BLaER1 treated with 17β-estradiol and CSF1 and Interleukin-3, amounts not matched to agents 10 nM and 100 nM (cell line): ENCODE measurements at regions not wholly inside any gene's neighbourhood (a gene's known extent, or its start where the extent isn't known, plus 50 kb on each side); places are given as distances from the start of the nearest gene placed in this dataset.

Experiments used
- H3K27ac ChIP-seq, 11 experiments: shearing (Covaris generic); formaldehyde crosslinking; 2 replicates each; pipeline ENCODE4 v1.8.1; 2022
- H3K27me3 ChIP-seq, 11 experiments: shearing (Covaris generic); formaldehyde crosslinking; 2 replicates each; pipeline ENCODE4 v1.8.1; 2022
- H3K36me3 ChIP-seq, 11 experiments: shearing (Covaris generic); formaldehyde crosslinking; 2 replicates each; pipeline ENCODE4 v1.8.1; 2022
- H3K4me1 ChIP-seq, 10 experiments: shearing (Covaris generic); formaldehyde crosslinking; 2 replicates each; pipeline ENCODE4 v1.8.1; 2022
- H3K4me2 ChIP-seq, 11 experiments: shearing (Covaris generic); formaldehyde crosslinking; 2 replicates each; pipeline ENCODE4 v1.8.1; 2022
- H3K4me3 ChIP-seq, 10 experiments: shearing (Covaris generic); formaldehyde crosslinking; 2 replicates each; pipeline ENCODE4 v1.8.1; 2022
- H3K9ac ChIP-seq, 11 experiments: shearing (Covaris generic); formaldehyde crosslinking; 2 replicates each; pipeline ENCODE4 v1.8.1; 2022
- H3K9me3 ChIP-seq, 11 experiments: shearing (Covaris generic); formaldehyde crosslinking; replicated peaks in 1 of 11; 2 replicates each; pipeline ENCODE4 v1.8.1; 2022
- H4K20me1 ChIP-seq, 11 experiments: shearing (Covaris generic); formaldehyde crosslinking; 2 replicates each; pipeline ENCODE4 v1.8.1; 2022
- Cebpa-rat ChIP-seq, 11 experiments: shearing (Covaris generic); IDR thresholded peaks; 2 replicates each; pipeline ENCODE4 v1.8.1; 2022

DNA sequence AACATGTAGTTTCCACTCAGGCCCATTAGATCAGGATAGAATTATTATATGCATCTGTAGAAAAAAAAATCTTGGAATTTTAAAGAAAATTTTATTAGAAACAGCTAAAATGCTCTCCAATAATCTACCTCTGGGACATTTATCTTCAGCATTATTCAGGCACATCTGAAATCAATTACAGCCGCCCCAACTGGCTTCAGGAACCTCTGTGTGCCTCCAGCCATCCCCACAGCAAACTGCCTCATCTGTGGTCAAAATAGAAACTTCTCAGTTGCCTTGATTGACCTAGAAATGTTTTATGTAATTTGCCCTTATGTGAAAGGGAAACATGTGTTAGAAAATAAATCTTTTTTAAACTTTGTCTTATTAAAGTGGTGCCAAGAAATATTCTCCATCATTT lies 120.1 kb upstream of the LPAR1 start:
- no peak overlapping the region for H3K4me2 ChIP-seq
- H3K27me3 ChIP-seq: no peaks in the 10 kb centered on the region
- TF ChIP-seq Cebpa-rat (IDR thresholded peaks at IDR 0.05): no peak
- H3K9me3 ChIP-seq: no peaks in the 10 kb centered on the region
- no peaks in the 10 kb centered on the region for H3K36me3 ChIP-seq
- peaks cover 6 to 15% (median 11%) of the 10 kb centered on the region in 10 experiments; a peak in 19 of 20 replicates for H3K4me1 ChIP-seq
- H3K9ac ChIP-seq: no peak overlapping the region
- H3K4me3 ChIP-seq: no peak overlapping the region
- no peaks in the 10 kb centered on the region for H4K20me1 ChIP-seq
- no peak overlapping the region for H3K27ac ChIP-seq

DNA sequence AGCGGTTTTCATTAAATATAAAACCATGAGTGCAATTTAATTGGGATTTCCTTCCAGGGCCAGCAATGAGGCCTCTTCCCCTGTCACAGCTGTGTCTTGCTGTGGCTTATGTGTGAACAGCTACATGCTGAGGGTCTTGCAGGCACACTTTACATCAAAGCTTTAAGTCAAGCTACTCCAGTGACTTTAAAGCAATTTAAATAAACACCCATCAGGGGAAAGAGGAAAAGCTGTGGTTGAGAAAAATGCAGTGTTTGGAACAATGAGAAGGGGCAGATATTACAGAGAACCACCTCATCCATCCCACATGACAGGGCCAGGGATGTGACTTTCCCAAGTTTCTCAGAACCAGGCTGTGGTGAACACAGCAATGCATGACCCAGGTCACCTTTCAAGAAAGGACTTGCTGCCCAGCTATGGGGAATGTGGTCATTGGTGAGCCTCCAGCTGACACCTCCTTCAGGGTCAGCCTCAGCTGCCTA lies 115.9 kb upstream of the LPAR1 start:
- H3K27ac ChIP-seq: no peak overlapping the region
- no peak overlapping the region for H3K4me3 ChIP-seq
- no peaks in the 10 kb centered on the region for H3K9me3 ChIP-seq
- no peak overlapping the region for H3K9ac ChIP-seq
- H4K20me1 ChIP-seq: no peaks in the 10 kb centered on the region
- no peaks in the 10 kb centered on the region for H3K36me3 ChIP-seq
- H3K4me2 ChIP-seq: peak overlapping the region in 8 of 11 experiments; percentile 7 to 50 (median 22); a peak in 9 of 22 replicates
- peaks cover 4 to 20% (median 12%) of the 10 kb centered on the region in 10 experiments; a peak in 19 of 20 replicates for H3K4me1 ChIP-seq
- no peak for TF ChIP-seq Cebpa-rat (IDR thresholded peaks at IDR 0.05)
- H3K27me3 ChIP-seq: no peaks in the 10 kb centered on the region

DNA sequence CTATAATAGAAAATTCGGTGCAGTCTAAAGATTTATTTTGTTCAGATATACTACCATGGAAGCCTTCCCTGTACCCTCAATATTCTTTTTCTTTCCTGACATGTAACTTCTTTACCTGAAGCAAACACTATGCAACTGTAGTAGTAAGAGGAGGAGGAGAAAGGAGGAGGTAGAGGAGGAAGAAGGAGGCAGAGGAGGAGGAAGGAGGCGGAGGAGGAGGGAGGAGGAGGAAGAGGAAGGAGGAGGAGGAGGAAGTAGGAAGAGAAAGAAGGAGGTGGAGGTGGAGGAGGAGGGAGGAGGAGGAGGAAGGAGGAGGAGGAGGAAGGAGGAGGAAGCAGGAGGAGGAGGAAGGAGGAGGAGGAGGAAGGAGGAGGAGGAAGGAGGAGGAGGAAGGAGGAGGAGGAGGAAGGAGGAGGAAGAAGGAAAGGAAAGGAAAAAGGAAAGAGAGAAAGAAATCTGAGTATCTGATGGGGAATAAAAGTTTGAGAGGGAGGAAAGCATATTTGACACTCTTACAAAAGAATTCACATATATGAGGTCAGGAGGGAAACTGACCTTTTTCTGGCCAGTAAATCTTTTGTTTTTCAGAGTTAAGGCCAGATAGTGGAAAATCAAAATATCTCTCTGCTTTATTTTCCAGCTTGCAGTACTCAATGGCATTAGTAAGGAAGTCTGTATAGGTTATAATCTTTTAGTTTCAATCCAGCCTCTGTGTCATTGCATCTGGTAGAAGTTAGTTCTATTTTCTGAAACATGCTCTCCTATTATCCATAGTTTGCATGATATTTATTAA lies 114.5 kb upstream of the LPAR1 start:
- H3K27me3 ChIP-seq: no peaks in the 10 kb centered on the region
- H4K20me1 ChIP-seq: no peaks in the 10 kb centered on the region
- H3K4me1 ChIP-seq: peaks cover 17 to 33% (median 25%) of the 10 kb centered on the region in 10 experiments
- no peak for TF ChIP-seq Cebpa-rat (IDR thresholded peaks at IDR 0.05)
- no peak overlapping the region for H3K27ac ChIP-seq
- H3K4me3 ChIP-seq: no peak overlapping the region
- no peak overlapping the region for H3K4me2 ChIP-seq
- no peaks in the 10 kb centered on the region for H3K9me3 ChIP-seq
- H3K36me3 ChIP-seq: no peaks in the 10 kb centered on the region
- H3K9ac ChIP-seq: no peak overlapping the region

DNA sequence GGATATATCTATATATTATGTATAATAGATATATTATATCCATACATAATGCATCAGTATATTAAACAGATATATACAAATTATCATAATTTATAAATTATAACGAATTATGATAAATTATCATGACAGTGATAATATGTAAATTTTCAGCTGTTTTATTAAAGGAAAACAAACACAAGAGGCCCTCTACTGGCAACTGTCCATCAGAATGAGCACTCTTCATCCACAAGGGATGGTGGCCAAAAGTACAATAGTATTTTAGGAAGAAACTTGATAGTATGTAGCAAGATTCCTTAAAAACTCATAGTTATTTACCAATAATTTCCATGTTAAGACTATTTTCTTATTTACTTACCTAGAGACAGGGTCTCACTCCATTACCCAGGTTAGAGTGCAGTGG lies 113.3 kb upstream of the LPAR1 start:
- TF ChIP-seq Cebpa-rat (IDR thresholded peaks at IDR 0.05): no peak
- no peaks in the 10 kb centered on the region for H3K27me3 ChIP-seq
- no peak overlapping the region for H3K27ac ChIP-seq
- H4K20me1 ChIP-seq: no peaks in the 10 kb centered on the region
- H3K4me1 ChIP-seq: peaks cover 19 to 43% (median 31%) of the 10 kb centered on the region in 10 experiments
- no peaks in the 10 kb centered on the region for H3K9me3 ChIP-seq
- no peak overlapping the region for H3K4me2 ChIP-seq
- H3K36me3 ChIP-seq: no peaks in the 10 kb centered on the region
- H3K9ac ChIP-seq: no peak overlapping the region
- H3K4me3 ChIP-seq: no peak overlapping the region

DNA sequence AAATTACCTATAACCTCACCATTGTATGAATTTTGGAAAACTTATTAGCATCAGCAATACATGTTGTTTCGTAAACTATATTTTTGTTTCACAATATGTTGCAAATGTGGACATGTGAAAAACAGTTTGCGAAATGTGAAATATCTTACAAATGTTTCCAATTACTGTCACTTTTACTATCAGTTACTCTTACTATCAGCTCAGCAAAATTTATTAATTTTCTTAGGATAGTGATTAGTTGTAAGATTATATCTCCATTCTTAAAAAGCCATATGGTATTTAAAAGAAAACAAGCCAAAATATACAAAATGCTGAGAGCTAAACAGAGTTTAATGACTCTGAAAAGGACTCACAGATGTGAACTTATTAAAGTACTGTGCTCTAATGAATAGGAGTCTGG lies 111.9 kb upstream of the LPAR1 start:
- Histone ChIP-seq H3K27ac (no peak overlapping the region), H3K4me1 (peaks cover 19 to 43% (median 31%) of the 10 kb centered on the region in 10 experiments), H3K4me2 (no peak overlapping the region), H3K36me3 (no peaks in the 10 kb centered on the region), H3K9me3 (no peaks in the 10 kb centered on the region), H3K27me3 (no peaks in the 10 kb centered on the region), H4K20me1 (no peaks in the 10 kb centered on the region), H3K4me3 (no peak overlapping the region), H3K9ac (no peak overlapping the region)
- no peak for TF ChIP-seq Cebpa-rat (IDR thresholded peaks at IDR 0.05)

DNA sequence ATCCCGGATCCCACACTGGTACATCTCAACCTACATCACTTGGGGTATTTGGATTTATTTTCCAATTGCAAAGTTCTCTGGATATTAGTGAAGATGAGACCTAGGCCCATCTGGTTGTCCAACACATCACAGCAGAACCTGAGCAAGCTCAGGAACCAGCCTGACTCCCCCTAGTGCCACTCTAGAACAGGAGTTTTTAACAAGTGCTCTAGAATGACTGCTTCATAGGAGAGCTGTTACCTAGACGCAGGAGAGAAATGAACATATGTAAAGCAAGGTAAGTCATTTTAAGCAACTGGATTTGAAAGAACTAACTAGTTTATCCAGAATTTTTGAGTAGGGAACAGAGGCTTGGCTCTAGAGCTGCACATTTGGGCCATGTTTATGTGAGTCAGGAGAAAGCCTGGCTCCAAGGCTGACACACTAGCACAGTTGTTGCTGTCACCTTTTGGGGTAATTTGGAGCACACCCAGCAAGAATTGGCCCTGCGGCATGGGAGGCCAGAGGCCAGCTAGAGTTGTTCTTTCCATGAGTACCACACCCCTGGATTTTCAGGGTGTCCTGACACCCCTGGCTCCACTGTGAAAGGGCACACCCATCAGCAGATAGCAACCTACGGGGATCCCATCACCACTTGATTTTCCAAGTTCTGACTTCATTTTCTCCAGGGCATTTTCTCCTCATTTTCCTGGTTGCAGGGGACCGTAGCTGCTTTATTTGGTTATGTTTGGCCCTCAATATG lies 110.9 kb upstream of the LPAR1 start:
- H3K36me3 ChIP-seq: no peaks in the 10 kb centered on the region
- H3K27me3 ChIP-seq: no peaks in the 10 kb centered on the region
- H3K4me2 ChIP-seq: peak overlapping the region; percentile 53 to 84 (median 65)
- peaks cover 19 to 38% (median 30%) of the 10 kb centered on the region in 10 experiments for H3K4me1 ChIP-seq
- peak overlapping the region in 8 of 11 experiments; percentile 3 to 58 (median 44); a peak in 12 of 22 replicates for H3K27ac ChIP-seq
- TF ChIP-seq Cebpa-rat (IDR thresholded peaks at IDR 0.05): no peak
- no peaks in the 10 kb centered on the region for H4K20me1 ChIP-seq
- no peak overlapping the region for H3K4me3 ChIP-seq
- no peak overlapping the region for H3K9ac ChIP-seq
- no peaks in the 10 kb centered on the region for H3K9me3 ChIP-seq

DNA sequence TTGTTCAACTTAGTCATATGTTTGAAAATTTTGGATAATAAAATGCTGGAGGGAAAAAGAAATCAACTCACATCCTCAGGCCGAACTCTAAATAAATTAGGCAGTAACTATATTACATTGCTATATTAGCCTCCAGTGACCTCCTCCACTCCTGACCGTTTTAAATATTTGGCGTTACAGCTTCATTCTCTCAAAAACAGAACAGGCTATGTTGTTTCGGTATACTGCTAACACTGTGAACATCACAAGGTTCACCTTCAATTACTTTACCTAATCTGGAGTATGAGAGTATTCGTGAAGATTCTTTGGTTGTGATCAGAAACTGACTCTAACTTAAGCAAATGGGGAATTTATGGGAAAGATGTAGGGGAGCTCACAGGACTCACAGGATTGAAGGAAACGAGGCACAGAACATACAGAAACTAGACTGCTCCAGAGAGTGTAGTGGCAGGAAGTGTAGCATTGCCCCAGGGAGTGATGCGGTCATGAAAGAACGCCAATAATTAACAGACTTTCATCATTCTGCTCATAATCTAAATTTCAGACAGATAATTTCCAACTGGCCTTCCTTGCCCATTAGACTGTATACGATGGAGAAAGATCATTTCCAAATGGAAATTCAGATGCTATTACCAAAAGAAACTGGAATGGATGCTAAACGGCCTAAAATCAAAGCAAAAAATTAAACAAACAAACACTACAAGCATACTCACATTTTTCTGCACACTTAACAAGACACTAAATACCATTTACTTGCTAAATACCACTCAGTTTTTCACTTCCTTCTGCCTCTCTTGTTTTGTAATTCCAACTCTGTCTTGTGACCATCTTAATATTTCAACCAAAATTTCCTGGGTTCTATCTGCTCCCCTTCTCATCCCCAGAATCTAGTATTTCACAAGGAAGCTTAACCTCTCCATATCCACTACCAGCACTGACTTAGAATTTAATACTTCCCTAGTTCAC lies 110.1 kb upstream of the LPAR1 start:
- H3K4me3 ChIP-seq: no peak overlapping the region
- peak overlapping the region in 8 of 11 experiments; percentile 3 to 58 (median 44); a peak in 12 of 22 replicates for H3K27ac ChIP-seq
- H3K9ac ChIP-seq: peak overlapping the region in 1 of 11 experiments; percentile 29; a peak in 1 of 22 replicates
- H3K9me3 ChIP-seq: no peaks in the 10 kb centered on the region
- H3K27me3 ChIP-seq: no peaks in the 10 kb centered on the region
- H3K4me2 ChIP-seq: peak overlapping the region; percentile 53 to 84 (median 65)
- H4K20me1 ChIP-seq: no peaks in the 10 kb centered on the region
- no peak for TF ChIP-seq Cebpa-rat (IDR thresholded peaks at IDR 0.05)
- H3K36me3 ChIP-seq: no peaks in the 10 kb centered on the region
- H3K4me1 ChIP-seq: peaks cover 19 to 30% (median 27%) of the 10 kb centered on the region in 10 experiments

DNA sequence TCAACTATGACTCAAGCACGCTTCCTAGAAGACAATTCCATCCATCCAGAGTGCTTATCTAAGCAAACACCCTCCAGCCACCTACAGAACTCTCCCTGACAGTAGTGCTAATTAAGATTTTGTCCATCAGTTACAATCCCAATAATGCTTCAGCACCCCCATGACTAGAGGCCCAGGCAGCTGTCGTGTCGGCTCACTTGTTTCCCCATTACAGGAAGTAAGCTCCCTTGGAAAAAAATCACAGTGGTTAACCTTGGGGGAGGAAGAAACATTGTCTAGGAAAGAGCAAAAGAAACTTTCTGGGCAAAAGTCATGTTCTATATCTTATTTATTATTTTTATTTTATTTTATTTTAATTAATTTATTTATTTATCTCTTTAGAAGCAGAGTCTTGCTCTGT lies 108.8 kb upstream of the LPAR1 start:
- Histone ChIP-seq H3K4me1 (peaks cover 19 to 30% (median 27%) of the 10 kb centered on the region in 10 experiments), H3K36me3 (no peaks in the 10 kb centered on the region), H3K9ac (no peak overlapping the region), H4K20me1 (no peaks in the 10 kb centered on the region), H3K27me3 (no peaks in the 10 kb centered on the region), H3K4me3 (no peak overlapping the region), H3K9me3 (no peaks in the 10 kb centered on the region), H3K27ac (no peak overlapping the region), H3K4me2 (peak overlapping the region in 9 of 11 experiments; percentile 21 to 70 (median 58); a peak in 10 of 22 replicates)
- no peak for TF ChIP-seq Cebpa-rat (IDR thresholded peaks at IDR 0.05)
